ENCODE measurements at regions not wholly inside any gene's neighbourhood (a gene's known extent, or its start where the extent isn't known, plus 50 kb on each side); places are given as distances from the start of the nearest gene placed in this dataset.
"Not testable (repeated sequence)": the region's sequence is repeated elsewhere in the genome, so short reads cannot be mapped to it uniquely, and the experiment has no call there.

DNA sequence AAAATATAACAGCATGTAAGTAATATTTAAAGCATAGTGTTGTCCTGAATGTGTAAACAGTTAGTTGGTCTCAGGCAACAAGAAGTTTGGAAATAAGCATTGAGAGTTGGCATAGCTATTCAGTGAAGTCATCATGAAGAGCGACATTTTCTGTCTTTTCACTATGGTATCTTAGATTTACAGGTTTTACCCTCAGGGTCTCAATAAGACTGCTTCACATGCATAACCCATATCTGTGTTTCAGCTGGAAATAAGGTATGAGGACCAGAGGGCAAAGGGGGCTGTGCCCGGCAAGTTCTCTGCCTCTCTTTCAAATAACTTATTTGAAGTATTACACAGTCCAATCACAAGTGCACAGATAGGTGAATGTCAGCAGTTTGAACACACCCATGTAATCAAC, 290.2 kb upstream of the CNTN3 start:
- ATAC-seq (no peak), DNase-seq (no peak)
- 74 to 79% (median 75%) methylated on average over 2 of the region's 2 CpGs for WGBS, 3 donors
- Histone ChIP-seq H3K4me1 (no peaks in the 10 kb centered on the region), H3K27ac (no peak overlapping the region), H3K4me3 (no peak overlapping the region), H3K9me3 (peaks cover 3% of the 10 kb centered on the region), H3K36me3 (ENCODE audit: insufficient read depth in 1 of 2, low read depth in 1 of 2) (no peaks in the 10 kb centered on the region), H3K27me3 (ENCODE audit: insufficient read depth in 3 of 3, low read length in 2 of 3) (no peaks in the 10 kb centered on the region)
- no peak for TF ChIP-seq CTCF (IDR thresholded peaks at IDR 0.05)
- intact Hi-C loops (cut with DNase I), result no loop called here

GRCh38 chr3:74899796-74900516, 285.5 kb upstream of the CNTN3 start:
- intact Hi-C loops (cut with DNase I); ATAC-seq; H3K4me1 ChIP-seq; H3K9me3 ChIP-seq; H3K27ac ChIP-seq; H3K4me3 ChIP-seq; H3K27me3 ChIP-seq (ENCODE audit: insufficient read depth in 3 of 3, low read length in 2 of 3); DNase-seq; H3K36me3 ChIP-seq (ENCODE audit: insufficient read depth in 1 of 2, low read depth in 1 of 2): not testable (repeated sequence)
- WGBS, 3 donors, result 83 to 92% (median 86%) methylated on average over 37 to 45 of the region's 45 CpGs

GRCh38 chr3:74897006-74897405, 282.5 kb upstream of the CNTN3 start:
- no peaks in the 10 kb centered on the region for H3K4me1 ChIP-seq
- H3K4me3 ChIP-seq, result no peak overlapping the region
- intact Hi-C loops (cut with DNase I), result no loop called here
- DNase-seq (no peak), ATAC-seq (no peak)
- no peak for TF ChIP-seq CTCF (IDR thresholded peaks at IDR 0.05)
- H3K27ac ChIP-seq, result no peak overlapping the region
- WGBS, 3 donors, result 67 to 76% (median 71%) methylated on average over 2 of the region's 2 CpGs
- H3K36me3 ChIP-seq (ENCODE audit: insufficient read depth in 1 of 2, low read depth in 1 of 2), result no peaks in the 10 kb centered on the region
- H3K27me3 ChIP-seq (ENCODE audit: insufficient read depth in 3 of 3, low read length in 2 of 3), result no peaks in the 10 kb centered on the region
- H3K9me3 ChIP-seq, result no peaks in the 10 kb centered on the region

DNA sequence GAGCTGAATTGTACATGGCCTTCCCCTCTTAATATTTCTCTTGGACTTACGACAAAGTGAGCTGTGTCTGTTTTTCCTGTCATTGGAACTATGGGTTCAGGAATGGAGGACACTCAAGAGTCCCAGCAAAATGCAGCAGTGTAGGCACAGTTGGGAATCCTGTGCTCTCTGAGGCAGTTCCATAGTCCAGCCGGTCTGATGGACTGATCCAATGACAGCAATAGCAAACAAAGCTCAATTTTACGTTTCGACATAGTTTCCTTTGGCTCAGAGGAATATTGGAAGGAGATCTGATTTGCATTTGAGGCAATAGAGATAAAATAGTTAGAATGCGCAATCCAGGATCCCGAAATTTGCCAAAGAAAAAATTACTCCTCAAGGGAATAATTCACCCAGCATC, 276.9 kb upstream of the CNTN3 start:
- H3K9me3 ChIP-seq, result no peaks in the 10 kb centered on the region
- H3K27me3 ChIP-seq (ENCODE audit: insufficient read depth in 3 of 3, low read length in 2 of 3), result no peaks in the 10 kb centered on the region
- H3K4me1 ChIP-seq, result no peaks in the 10 kb centered on the region
- no peaks in the 10 kb centered on the region for H3K36me3 ChIP-seq (ENCODE audit: insufficient read depth in 1 of 2, low read depth in 1 of 2)
- H3K4me3 ChIP-seq, result no peak overlapping the region
- WGBS, 3 donors, result 84 to 87% (median 85%) methylated on average over 6 of the region's 6 CpGs
- DNase-seq (no peak), ATAC-seq (no peak)
- intact Hi-C loops (cut with DNase I), result no loop called here
- TF ChIP-seq CTCF (IDR thresholded peaks at IDR 0.05), result no peak
- no peak overlapping the region for H3K27ac ChIP-seq

DNA sequence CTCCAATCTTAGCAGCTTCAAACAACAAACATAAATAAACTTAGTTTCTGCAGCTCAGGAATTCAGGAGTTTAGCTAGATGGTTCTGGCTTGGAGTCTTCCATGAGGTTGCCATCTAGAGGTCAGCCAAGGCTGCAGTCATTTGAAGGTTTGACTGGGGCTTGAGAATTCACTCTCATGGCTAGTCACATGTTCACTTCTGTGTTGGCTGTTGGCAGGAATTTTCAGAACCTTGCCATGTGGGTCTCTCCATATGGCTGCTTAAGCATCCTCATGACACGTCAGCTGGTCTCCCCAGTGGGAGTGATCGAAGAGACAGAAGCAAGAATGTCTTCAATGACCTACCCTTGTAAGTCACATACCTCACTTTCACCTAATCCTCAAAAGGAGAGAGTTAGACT, 269.2 kb upstream of the CNTN3 start:
- no peak for TF ChIP-seq CTCF (IDR thresholded peaks at IDR 0.05)
- no peaks in the 10 kb centered on the region for H3K9me3 ChIP-seq
- no peak overlapping the region for H3K27ac ChIP-seq
- H3K36me3 ChIP-seq (ENCODE audit: insufficient read depth in 1 of 2, low read depth in 1 of 2), result no peaks in the 10 kb centered on the region
- H3K4me1 ChIP-seq, result no peaks in the 10 kb centered on the region
- WGBS, 3 donors, result 78 to 89% (median 87%) methylated on average over 2 of the region's 2 CpGs
- DNase-seq (no peak), ATAC-seq (no peak)
- H3K27me3 ChIP-seq (ENCODE audit: insufficient read depth in 3 of 3, low read length in 2 of 3), result no peaks in the 10 kb centered on the region
- H3K4me3 ChIP-seq, result no peak overlapping the region
- intact Hi-C loops (cut with DNase I), result no loop called here

Measured in psoas muscle (tissue), 7 donors.